SK-N-SH (cell line): ENCODE measurements at regions not wholly inside any gene's neighbourhood (a gene's known extent, or its start where the extent isn't known, plus 50 kb on each side); places are given as distances from the start of the nearest gene placed in this dataset.

Experiments
- CTCF ChIA-PET: fragments of 300-600, 350-600 bp; formaldehyde crosslinking; extraction: SDS; loops from one replicate; lab custom pipeline; 2021; lab: Yijun Ruan, JAX
- POLR2A ChIA-PET: fragments of 350-600 bp; sonication (Branson Sonifier 250); formaldehyde crosslinking; extraction: SDS; loops from one replicate; lab custom pipeline; 2020; ENCODE audit warnings: antibody characterized with exemption, inconsistent platforms; lab: Yijun Ruan, JAX
- DNase-seq: peaks from one replicate; pipeline ENCODE4 v3.0.0; 2012
- H2AFZ ChIP-seq: fragments of 200-600 bp; sonication (generic); 2 replicates; pipeline ENCODE4 v1.8.1; 2016; ENCODE audit warnings: antibody characterized with exemption, mild to moderate bottlenecking, low read depth
- H3F3A ChIP-seq: fragments of 200-600 bp; sonication (generic); replicated peaks from 2 replicates; pipeline ENCODE3; 2016; ENCODE audit warnings: antibody characterized with exemption, mild to moderate bottlenecking; ENCODE audit not compliant: insufficient read depth
- H3K27ac ChIP-seq, 2 experiments: fragments of 200-500 bp in 1 of 2; fragments of 200-600 bp in 1 of 2; sonication (Bioruptor generic) in 1 of 2; sonication (generic), shearing (Covaris generic) in 1 of 2; 2 replicates each; pipeline versions ENCODE4 v1.5.1 to v1.6.1; 2014 to 2016; ENCODE audit warnings: low read depth in 2 of 2, inconsistent platforms in 1 of 2, low read length in 1 of 2, mild to moderate bottlenecking in 1 of 2, mixed read lengths in 1 of 2
- H3K27me3 ChIP-seq: fragments of 200-600 bp; sonication (generic), shearing (Covaris generic); 2 replicates; pipeline ENCODE4 v1.6.1; 2016; ENCODE audit warnings: mixed run types; ENCODE audit not compliant: insufficient read depth
- H3K36me3 ChIP-seq, 2 experiments: fragments of 200-500 bp in 1 of 2; fragments of 200-600 bp in 1 of 2; sonication (Bioruptor generic) in 1 of 2; sonication (generic) in 1 of 2; replicated peaks in 1 of 2; 2 replicates each; pipeline versions ENCODE3 to v1.5.1; 2014 to 2016; ENCODE audit warnings: low read length in 1 of 2, mild to moderate bottlenecking in 1 of 2; ENCODE audit not compliant: insufficient read depth in 2 of 2, control insufficient read depth in 1 of 2
- H3K4me1 ChIP-seq, 2 experiments: fragments of 200-500 bp in 1 of 2; fragments of 200-600 bp in 1 of 2; sonication (Bioruptor generic) in 1 of 2; sonication (generic), shearing (Covaris generic) in 1 of 2; 2 replicates each; pipeline versions ENCODE4 v1.5.1 to v1.6.1; 2014 to 2016; ENCODE audit warnings: low read depth in 1 of 2, low read length in 1 of 2, mixed run types in 1 of 2; ENCODE audit not compliant: insufficient read depth in 2 of 2, control insufficient read depth in 1 of 2
- H3K4me2 ChIP-seq: fragments of 200-600 bp; sonication (generic), shearing (Covaris generic); 2 replicates; pipeline ENCODE4 v1.6.1; 2017; ENCODE audit warnings: mixed run types
- H3K4me3 ChIP-seq, 2 experiments: fragments of 200-500 bp in 1 of 2; fragments of 200-600 bp in 1 of 2; sonication (Bioruptor generic) in 1 of 2; sonication (generic), shearing (Covaris generic) in 1 of 2; 2 replicates each; pipeline versions ENCODE4 v1.5.1 to v1.8.1; 2014 to 2016; ENCODE audit warnings: low read depth in 2 of 2, inconsistent platforms in 1 of 2, low read length in 1 of 2, mild to moderate bottlenecking in 1 of 2, mixed read lengths in 1 of 2, moderate library complexity in 1 of 2
- H3K79me2 ChIP-seq: fragments of 200-600 bp; sonication (generic); 2 replicates; pipeline ENCODE4 v1.8.1; 2017; ENCODE audit warnings: mild to moderate bottlenecking; ENCODE audit not compliant: insufficient read depth
- H3K9ac ChIP-seq: fragments of 200-600 bp; sonication (generic); 2 replicates; pipeline ENCODE4 v1.6.1; 2017; ENCODE audit warnings: mixed run types
- H3K9me2 ChIP-seq: fragments of 200-600 bp; sonication (generic); 2 replicates; pipeline ENCODE4 v1.6.1; 2017; ENCODE audit warnings: mixed run types
- H3K9me3 ChIP-seq: fragments of 200-600 bp; sonication (generic); 2 replicates; pipeline ENCODE4 v1.6.1; 2017; ENCODE audit warnings: mixed run types, mild to moderate bottlenecking, moderate library complexity
- H4K20me1 ChIP-seq: fragments of 200-600 bp; sonication (generic); 2 replicates; pipeline ENCODE4 v1.6.1; 2017; ENCODE audit warnings: mild to moderate bottlenecking, mixed run types; ENCODE audit not compliant: insufficient read depth
- EZH2phosphoT487 ChIP-seq: fragments of 200-600 bp; sonication (generic); IDR thresholded peaks from 2 replicates; pipeline ENCODE4 v1.6.1; 2017; ENCODE audit warnings: low read depth, mixed run types, mild to moderate bottlenecking, antibody characterized with exemption, moderate library complexity, borderline replicate concordance
- FOSL2 ChIP-seq: IDR thresholded peaks from 2 replicates; pipeline ENCODE4 v1.4.0; 2012; ENCODE audit warnings: low read depth, mild to moderate bottlenecking, moderate library complexity, borderline replicate concordance
- FOXJ3 ChIP-seq: sonication (generic); formaldehyde crosslinking; IDR thresholded peaks from 2 replicates; pipeline ENCODE4 v1.5.1; 2020; ENCODE audit warnings: mild to moderate bottlenecking, missing genetic modification reagents
- FOXM1 ChIP-seq: IDR thresholded peaks from 2 replicates; pipeline ENCODE4 v1.4.0; 2012; ENCODE audit warnings: low read depth, mild to moderate bottlenecking
- GATA2 ChIP-seq: sonication (generic); formaldehyde crosslinking; IDR thresholded peaks from 2 replicates; pipeline ENCODE4 v1.5.0; 2020; ENCODE audit warnings: mild to moderate bottlenecking, missing genetic modification reagents
- JUND ChIP-seq: IDR thresholded peaks from 2 replicates; pipeline ENCODE4 v1.4.0; 2012
- MEF2A ChIP-seq: IDR thresholded peaks from 2 replicates; pipeline ENCODE4 v1.4.0; 2012; ENCODE audit warnings: low read depth, borderline replicate concordance
- MXI1 ChIP-seq: IDR thresholded peaks from 2 replicates; pipeline ENCODE4 v1.6.1; 2012; ENCODE audit warnings: mild to moderate bottlenecking, low read depth, low read length, improper control_type of control experiment
- NRF1 ChIP-seq: IDR thresholded peaks from 2 replicates; pipeline ENCODE4 v1.6.1; 2012; ENCODE audit warnings: low read depth, mild to moderate bottlenecking, low read length
- RCOR1 ChIP-seq: fragments of 150-350 bp; IDR thresholded peaks from 2 replicates; pipeline ENCODE4 v1.6.1; 2017; ENCODE audit warnings: antibody characterized with exemption, low read length
- RFX5 ChIP-seq: IDR thresholded peaks from 2 replicates; pipeline ENCODE4 v1.6.1; 2012; ENCODE audit warnings: mild to moderate bottlenecking, improper control_type of control experiment, low read length
- SIN3A ChIP-seq: IDR thresholded peaks from 2 replicates; pipeline ENCODE4 v1.6.1; 2012; ENCODE audit warnings: low read depth, mild to moderate bottlenecking, low read length, moderate library complexity, borderline replicate concordance
- SMC3 ChIP-seq: IDR thresholded peaks from 2 replicates; pipeline ENCODE4 v1.6.1; 2012; ENCODE audit warnings: low read depth, low read length, improper control_type of control experiment
- TAF1 ChIP-seq: IDR thresholded peaks from 2 replicates; pipeline ENCODE4 v1.6.1; 2012; ENCODE audit warnings: low read depth, mild to moderate bottlenecking, low read length, moderate library complexity, borderline replicate concordance
- TCF12 ChIP-seq: IDR thresholded peaks from 2 replicates; pipeline ENCODE4 v1.4.0; 2012
- TEAD4 ChIP-seq: IDR thresholded peaks from 2 replicates; pipeline ENCODE4 v1.4.0; 2012; ENCODE audit warnings: mild to moderate bottlenecking, borderline replicate concordance; ENCODE audit not compliant: insufficient read depth
- WGBS: methylation state at CpG from one replicate; pipeline ENCODE4 v1.1.6; 2017; ENCODE audit warnings: low lambda C conversion rate; 5-methylcytosine and 5-hydroxymethylcytosine counted together
- TF ChIP-seq, protein P1 (sequence below): IDR thresholded peaks from 2 replicates; pipeline ENCODE4 v1.4.0; 2012; ENCODE audit warnings: low read depth
- TF ChIP-seq, protein P2 (sequence below): fragments of 150-350 bp; IDR thresholded peaks from 2 replicates; pipeline ENCODE4 v1.6.1; 2017; ENCODE audit warnings: antibody characterized with exemption, low read length, low read depth, borderline replicate concordance
- TF ChIP-seq, protein P3 (sequence below): fragments of 200-600 bp; sonication (generic); IDR thresholded peaks from 2 replicates; pipeline ENCODE4 v1.6.1; 2017; ENCODE audit warnings: antibody characterized with exemption, mild to moderate bottlenecking, moderate library complexity
- TF ChIP-seq, protein P4 (sequence below): IDR thresholded peaks from 2 replicates; pipeline ENCODE4 v1.4.0; 2012; ENCODE audit warnings: low read depth, borderline replicate concordance
- TF ChIP-seq, protein P5 (sequence below): fragments of 150-350 bp; IDR thresholded peaks from 2 replicates; pipeline ENCODE4 v1.6.1; 2016; ENCODE audit warnings: mild to moderate bottlenecking, low read depth, low read length

DNA sequence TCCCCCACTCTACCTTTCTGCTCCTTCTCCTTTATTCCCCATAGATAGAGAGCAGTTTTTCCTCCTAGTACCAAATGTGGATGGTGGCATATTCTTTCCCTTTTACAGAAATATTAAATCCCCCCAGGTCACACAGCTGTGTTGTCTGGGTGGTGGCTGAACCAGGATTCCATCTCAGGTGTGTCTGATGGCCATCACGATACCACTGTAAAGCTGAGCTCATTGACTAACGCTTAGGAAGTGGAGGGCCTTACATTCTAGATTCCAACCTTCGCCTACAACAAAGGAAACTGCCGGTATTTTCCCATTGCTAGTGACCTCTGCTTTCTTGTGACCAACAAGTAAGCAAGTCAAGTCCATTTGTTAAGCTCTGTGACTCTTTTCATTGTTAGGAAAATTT lies 131.9 kb upstream of the KLF4 start (continued):
- TF ChIP-seq, protein P1, sequence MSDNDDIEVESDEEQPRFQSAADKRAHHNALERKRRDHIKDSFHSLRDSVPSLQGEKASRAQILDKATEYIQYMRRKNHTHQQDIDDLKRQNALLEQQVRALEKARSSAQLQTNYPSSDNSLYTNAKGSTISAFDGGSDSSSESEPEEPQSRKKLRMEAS, result no peak

DNA sequence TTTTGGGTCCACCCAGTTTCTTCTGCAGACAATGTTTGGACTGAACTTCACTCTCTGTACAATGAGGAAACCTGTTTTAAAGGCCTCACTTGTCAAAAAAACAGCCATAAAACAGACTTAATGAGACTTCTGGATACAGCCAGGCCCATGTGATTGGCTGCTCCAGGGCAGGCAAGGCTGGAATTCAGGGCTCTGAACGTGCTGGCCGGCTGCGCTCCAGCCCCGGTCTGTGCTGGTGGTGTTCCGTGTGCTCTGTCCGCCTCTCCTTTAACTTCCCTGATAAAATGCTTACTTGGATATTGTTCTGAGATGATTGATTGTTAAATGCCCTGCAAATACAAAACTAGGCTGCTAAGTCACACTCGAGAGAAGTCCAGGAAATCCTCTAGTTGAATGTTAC lies 131.2 kb upstream of the KLF4 start:
- H3K9ac ChIP-seq, result no peak overlapping the region
- no peak overlapping the region for H3K4me2 ChIP-seq
- H3K4me1 ChIP-seq, result no peaks in the 10 kb centered on the region
- no peaks in the 10 kb centered on the region for H3K36me3 ChIP-seq
- CTCF ChIA-PET, result no interaction called here
- no peak overlapping the region for H3K27ac ChIP-seq
- TF ChIP-seq RFX5 (no peak), JUND (no peak), EZH2phosphoT487 (no peak), NRF1 (no peak), FOXJ3 (CRISPR knock-in tag) (no peak), SMC3 (no peak)
- TF ChIP-seq, protein P2, sequence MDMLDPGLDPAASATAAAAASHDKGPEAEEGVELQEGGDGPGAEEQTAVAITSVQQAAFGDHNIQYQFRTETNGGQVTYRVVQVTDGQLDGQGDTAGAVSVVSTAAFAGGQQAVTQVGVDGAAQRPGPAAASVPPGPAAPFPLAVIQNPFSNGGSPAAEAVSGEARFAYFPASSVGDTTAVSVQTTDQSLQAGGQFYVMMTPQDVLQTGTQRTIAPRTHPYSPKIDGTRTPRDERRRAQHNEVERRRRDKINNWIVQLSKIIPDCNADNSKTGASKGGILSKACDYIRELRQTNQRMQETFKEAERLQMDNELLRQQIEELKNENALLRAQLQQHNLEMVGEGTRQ, result no peak
- TF ChIP-seq, protein P3, sequence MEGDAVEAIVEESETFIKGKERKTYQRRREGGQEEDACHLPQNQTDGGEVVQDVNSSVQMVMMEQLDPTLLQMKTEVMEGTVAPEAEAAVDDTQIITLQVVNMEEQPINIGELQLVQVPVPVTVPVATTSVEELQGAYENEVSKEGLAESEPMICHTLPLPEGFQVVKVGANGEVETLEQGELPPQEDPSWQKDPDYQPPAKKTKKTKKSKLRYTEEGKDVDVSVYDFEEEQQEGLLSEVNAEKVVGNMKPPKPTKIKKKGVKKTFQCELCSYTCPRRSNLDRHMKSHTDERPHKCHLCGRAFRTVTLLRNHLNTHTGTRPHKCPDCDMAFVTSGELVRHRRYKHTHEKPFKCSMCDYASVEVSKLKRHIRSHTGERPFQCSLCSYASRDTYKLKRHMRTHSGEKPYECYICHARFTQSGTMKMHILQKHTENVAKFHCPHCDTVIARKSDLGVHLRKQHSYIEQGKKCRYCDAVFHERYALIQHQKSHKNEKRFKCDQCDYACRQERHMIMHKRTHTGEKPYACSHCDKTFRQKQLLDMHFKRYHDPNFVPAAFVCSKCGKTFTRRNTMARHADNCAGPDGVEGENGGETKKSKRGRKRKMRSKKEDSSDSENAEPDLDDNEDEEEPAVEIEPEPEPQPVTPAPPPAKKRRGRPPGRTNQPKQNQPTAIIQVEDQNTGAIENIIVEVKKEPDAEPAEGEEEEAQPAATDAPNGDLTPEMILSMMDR, result no peak
- TF ChIP-seq, protein P4, sequence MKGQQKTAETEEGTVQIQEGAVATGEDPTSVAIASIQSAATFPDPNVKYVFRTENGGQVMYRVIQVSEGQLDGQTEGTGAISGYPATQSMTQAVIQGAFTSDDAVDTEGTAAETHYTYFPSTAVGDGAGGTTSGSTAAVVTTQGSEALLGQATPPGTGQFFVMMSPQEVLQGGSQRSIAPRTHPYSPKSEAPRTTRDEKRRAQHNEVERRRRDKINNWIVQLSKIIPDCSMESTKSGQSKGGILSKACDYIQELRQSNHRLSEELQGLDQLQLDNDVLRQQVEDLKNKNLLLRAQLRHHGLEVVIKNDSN, result no peak
- TF ChIP-seq, all 33 proteins: peak for 0
- no peaks in the 10 kb centered on the region for H3K79me2 ChIP-seq
- no peak overlapping the region for H2AFZ ChIP-seq
- H3K27me3 ChIP-seq, result peaks cover 18% of the 10 kb centered on the region
- no peaks in the 10 kb centered on the region for H3K9me3 ChIP-seq
- H3F3A ChIP-seq, result no peaks in the 10 kb centered on the region
- POLR2A ChIA-PET, result no interaction called here
- WGBS, result 22% methylated on average over 7 of the region's 7 CpGs
- no peak overlapping the region for H3K4me3 ChIP-seq
- H4K20me1 ChIP-seq, result no peaks in the 10 kb centered on the region
- no peaks in the 10 kb centered on the region for H3K9me2 ChIP-seq
- DNase-seq, result no peak

DNA sequence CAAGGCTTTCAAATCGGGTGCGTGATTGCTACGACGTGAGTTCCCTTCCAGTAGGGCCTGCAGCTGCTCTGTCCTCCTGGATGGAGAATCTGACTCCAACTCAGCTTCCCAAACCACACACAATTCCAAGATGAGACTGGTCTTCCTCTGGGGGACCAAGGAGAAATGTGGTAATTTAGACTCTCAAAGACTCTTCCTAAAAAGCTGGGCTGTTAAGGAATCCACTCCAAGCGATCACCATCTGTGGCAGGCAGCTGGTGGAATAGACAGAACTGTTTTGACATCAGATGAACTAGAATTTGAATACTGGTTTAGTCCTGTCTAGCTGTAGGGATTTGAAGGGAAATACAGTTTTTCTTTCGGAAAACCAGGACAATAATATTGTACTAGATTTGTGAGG lies 130.7 kb upstream of the KLF4 start:
- peaks cover 18% of the 10 kb centered on the region for H3K27me3 ChIP-seq
- WGBS, result 60% methylated on average over 6 of the region's 6 CpGs
- no peaks in the 10 kb centered on the region for H4K20me1 ChIP-seq
- POLR2A ChIA-PET, result no interaction called here
- CTCF ChIA-PET, result no interaction called here
- H3K9me2 ChIP-seq, result no peaks in the 10 kb centered on the region
- no peaks in the 10 kb centered on the region for H3K36me3 ChIP-seq
- H3K4me2 ChIP-seq, result no peak overlapping the region
- H3K27ac ChIP-seq, result no peak overlapping the region
- no peak for DNase-seq
- H3F3A ChIP-seq, result no peaks in the 10 kb centered on the region
- H3K4me3 ChIP-seq, result no peak overlapping the region
- H3K9me3 ChIP-seq, result no peaks in the 10 kb centered on the region
- no peaks in the 10 kb centered on the region for H3K4me1 ChIP-seq
- no peaks in the 10 kb centered on the region for H3K79me2 ChIP-seq
- no peak overlapping the region for H3K9ac ChIP-seq
- no peak overlapping the region for H2AFZ ChIP-seq
- TF ChIP-seq, protein P5, sequence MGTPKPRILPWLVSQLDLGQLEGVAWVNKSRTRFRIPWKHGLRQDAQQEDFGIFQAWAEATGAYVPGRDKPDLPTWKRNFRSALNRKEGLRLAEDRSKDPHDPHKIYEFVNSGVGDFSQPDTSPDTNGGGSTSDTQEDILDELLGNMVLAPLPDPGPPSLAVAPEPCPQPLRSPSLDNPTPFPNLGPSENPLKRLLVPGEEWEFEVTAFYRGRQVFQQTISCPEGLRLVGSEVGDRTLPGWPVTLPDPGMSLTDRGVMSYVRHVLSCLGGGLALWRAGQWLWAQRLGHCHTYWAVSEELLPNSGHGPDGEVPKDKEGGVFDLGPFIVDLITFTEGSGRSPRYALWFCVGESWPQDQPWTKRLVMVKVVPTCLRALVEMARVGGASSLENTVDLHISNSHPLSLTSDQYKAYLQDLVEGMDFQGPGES, result no peak
- TF ChIP-seq SMC3, result no peak
- no peak for TF ChIP-seq TCF12
- TF ChIP-seq FOSL2, result no peak
- no peak for TF ChIP-seq FOXM1
- TF ChIP-seq NRF1, result no peak
- TF ChIP-seq RCOR1, result no peak
- no peak for TF ChIP-seq TEAD4
- TF ChIP-seq MEF2A, result no peak
- TF ChIP-seq GATA2 (CRISPR knock-in tag), result no peak
- no peak for TF ChIP-seq RFX5
- no peak for TF ChIP-seq MXI1
- TF ChIP-seq SIN3A, result no peak
- TF ChIP-seq TAF1, result no peak
- TF ChIP-seq JUND, result no peak
